Chondrocyte (in vitro differentiated cells): ENCODE measurements at regions not wholly inside any gene's neighbourhood (a gene's known extent, or its start where the extent isn't known, plus 50 kb on each side); places are given as distances from the start of the nearest gene placed in this dataset.

Source experiments
- DNase-seq: peaks from one replicate; pipeline ENCODE4 v3.0.0; 2021; ENCODE audit warnings: mixed read lengths, low spot score
- H3K27ac Mint-ChIP-seq: one replicate; pipeline ENCODE4 v1.8.0; 2021; ENCODE audit warnings: mild to moderate bottlenecking, moderate library complexity, mixed read lengths; ENCODE audit not compliant: unreplicated experiment
- H3K27me3 Mint-ChIP-seq: 2 replicates; pipeline ENCODE4 v1.8.0; 2021; ENCODE audit warnings: low read depth, mixed read lengths
- H3K36me3 Mint-ChIP-seq: 2 replicates; pipeline ENCODE4 v1.8.0; 2021; ENCODE audit warnings: low read depth, mixed read lengths
- H3K4me1 Mint-ChIP-seq: 2 replicates; pipeline ENCODE4 v1.8.0; 2021; ENCODE audit warnings: low read depth, mild to moderate bottlenecking, mixed read lengths
- H3K4me3 Mint-ChIP-seq: one replicate; pipeline ENCODE4 v1.8.0; 2021; ENCODE audit warnings: mild to moderate bottlenecking, moderate library complexity, mixed read lengths; ENCODE audit not compliant: unreplicated experiment
- H3K9me3 Mint-ChIP-seq: 2 replicates; pipeline ENCODE4 v1.8.0; 2021; ENCODE audit warnings: low read depth, mixed read lengths
- CTCF ChIP-seq: fragments of 200-600 bp; sonication (generic); IDR thresholded peaks from 2 replicates; pipeline ENCODE4 v1.5.0; 2021; ENCODE audit warnings: antibody characterized with exemption, mild to moderate bottlenecking, moderate library complexity

- Mint-ChIP-seq H3K4me1 (no peaks in the 10 kb centered on the region), H3K4me3 (no peak overlapping the region), H3K27ac (no peak overlapping the region), H3K27me3 (peaks cover 34% of the 10 kb centered on the region), H3K9me3 (no peaks in the 10 kb centered on the region), H3K36me3 (no peaks in the 10 kb centered on the region)
- no peak for DNase-seq
- no peak for TF ChIP-seq CTCF
These were observed 238.3 kb upstream of the MVB12B start for GRCh38 chr9:126088336-126088735.

- DNase-seq: no peak
- H3K4me3 Mint-ChIP-seq: no peak overlapping the region
- no peak for TF ChIP-seq CTCF
- peaks cover 28% of the 10 kb centered on the region for H3K27me3 Mint-ChIP-seq
- H3K4me1 Mint-ChIP-seq: no peaks in the 10 kb centered on the region
- H3K36me3 Mint-ChIP-seq: no peaks in the 10 kb centered on the region
- no peak overlapping the region for H3K27ac Mint-ChIP-seq
- no peaks in the 10 kb centered on the region for H3K9me3 Mint-ChIP-seq
These were observed 236.8 kb upstream of the MVB12B start for GRCh38 chr9:126089789-126090188.

GRCh38 chr9:126093771-126094170, 232.9 kb upstream of the MVB12B start:
- Mint-ChIP-seq H3K4me1 (no peaks in the 10 kb centered on the region), H3K27ac (no peak overlapping the region), H3K4me3 (no peak overlapping the region), H3K36me3 (no peaks in the 10 kb centered on the region), H3K27me3 (peaks cover 28% of the 10 kb centered on the region), H3K9me3 (no peaks in the 10 kb centered on the region)
- no peak for DNase-seq
- no peak for TF ChIP-seq CTCF

- H3K4me3 Mint-ChIP-seq: no peak overlapping the region
- no peak overlapping the region for H3K27ac Mint-ChIP-seq
- no peaks in the 10 kb centered on the region for H3K36me3 Mint-ChIP-seq
- no peaks in the 10 kb centered on the region for H3K4me1 Mint-ChIP-seq
- no peak for DNase-seq
- peaks cover 3% of the 10 kb centered on the region for H3K9me3 Mint-ChIP-seq
- peaks cover 23% of the 10 kb centered on the region for H3K27me3 Mint-ChIP-seq
- TF ChIP-seq CTCF: no peak
These were observed 231.0 kb upstream of the MVB12B start for GRCh38 chr9:126095546-126096190.

- no peak overlapping the region for H3K27ac Mint-ChIP-seq
These were observed 230.3 kb upstream of the MVB12B start for GRCh38 chr9:126096340-126096739.

More at GRCh38 chr9:126096340-126096739, 230.3 kb upstream of the MVB12B start:
- Mint-ChIP-seq H3K9me3 (peaks cover 9% of the 10 kb centered on the region), H3K36me3 (no peaks in the 10 kb centered on the region), H3K4me3 (no peak overlapping the region), H3K27me3 (peaks cover 17% of the 10 kb centered on the region), H3K4me1 (no peaks in the 10 kb centered on the region)
- no peak for DNase-seq
- TF ChIP-seq CTCF: no peak
